IMR-90 (cell line): ENCODE measurements at regions not wholly inside any gene's neighbourhood (a gene's known extent, or its start where the extent isn't known, plus 50 kb on each side); places are given as distances from the start of the nearest gene placed in this dataset.

Experiments
- CTCF ChIP-seq: conservative IDR thresholded peaks from 2 replicates; pipeline ENCODE4 v1.5.1; 2012; ENCODE audit warnings: mild to moderate bottlenecking, low read depth, low read length, improper control_type of control experiment
- POLR2A ChIP-seq: IDR thresholded peaks from 2 replicates; pipeline ENCODE4 v1.6.1; 2012; ENCODE audit warnings: mild to moderate bottlenecking, low read depth, low read length
- USF2 ChIP-seq: fragments of 150-350 bp; IDR thresholded peaks from 2 replicates; pipeline ENCODE4 v1.6.1; 2017; ENCODE audit warnings: mild to moderate bottlenecking, antibody characterized with exemption, low read length, low read depth

- TF ChIP-seq POLR2A (no peak), CTCF (no peak), USF2 (no peak)
Observed at GRCh38 chr17:77827511-77827910, 131.0 kb upstream of the TNRC6C start.
